HEK293 (cell line): ENCODE measurements at regions not wholly inside any gene's neighbourhood (a gene's known extent, or its start where the extent isn't known, plus 50 kb on each side); places are given as distances from the start of the nearest gene placed in this dataset.

ENCODE experiments used
- CTCF ChIA-PET: fragments of 350-600 bp; formaldehyde crosslinking; extraction: SDS; loops from one replicate; lab custom pipeline; 2021; ENCODE audit warnings: antibody characterized with exemption; lab: Yijun Ruan, JAX
- POLR2A ChIA-PET: fragments of 300-600 bp; formaldehyde crosslinking; extraction: SDS; loops from one replicate; lab custom pipeline; 2020; ENCODE audit warnings: antibody characterized with exemption, inconsistent platforms; lab: Yijun Ruan, JAX
- H3K27ac ChIP-seq: fragments of 200-500 bp; sonication (Bioruptor generic); 2 replicates; pipeline ENCODE4 v1.5.1; 2014; ENCODE audit warnings: low read depth, low read length, control low read depth, inconsistent platforms; ENCODE audit errors: extremely low read depth
- H3K36me3 ChIP-seq, 2 experiments: fragments of 200-500 bp in 1 of 2; sonication (Bioruptor generic) in 1 of 2; 1 replicate in 1 of 2; 2 replicates in 1 of 2; pipeline ENCODE4 v1.5.1; 2014 to 2017; ENCODE audit warnings: inconsistent platforms in 2 of 2, low read length in 2 of 2; ENCODE audit not compliant: control insufficient read depth in 2 of 2, insufficient read depth in 1 of 2
- H3K4me1 ChIP-seq: fragments of 200-500 bp; sonication (Bioruptor generic); 2 replicates; pipeline ENCODE4 v1.5.1; 2014; ENCODE audit warnings: mild to moderate bottlenecking, low read length, inconsistent platforms; ENCODE audit not compliant: control insufficient read depth, insufficient read depth
- H3K4me3 ChIP-seq: 2 replicates; pipeline ENCODE4 v1.5.1; 2011; ENCODE audit warnings: low read depth, mild to moderate bottlenecking, control low read depth, low read length, moderate library complexity
- H3K9me3 ChIP-seq: fragments of 200-500 bp; sonication (Bioruptor generic); 2 replicates; pipeline ENCODE4 v1.5.1; 2014; ENCODE audit warnings: low read depth, low read length, inconsistent platforms; ENCODE audit not compliant: control insufficient read depth, insufficient read depth
- BCL6B ChIP-seq: fragments of 450-650 bp; formaldehyde crosslinking; IDR thresholded peaks from 2 replicates; pipeline ENCODE4 v1.5.1; 2017; ENCODE audit warnings: missing biosample characterization, missing genetic modification characterization
- GLI4 ChIP-seq: fragments of 450-650 bp; formaldehyde crosslinking; IDR thresholded peaks from 2 replicates; pipeline ENCODE4 v1.5.1; 2016; ENCODE audit warnings: missing biosample characterization, missing genetic modification characterization
- HIC1 ChIP-seq: fragments of 450-650 bp; formaldehyde crosslinking; IDR thresholded peaks from 2 replicates; pipeline ENCODE4 v1.5.1; 2016; ENCODE audit warnings: missing biosample characterization, missing genetic modification characterization
- OVOL3 ChIP-seq: fragments of 450-650 bp; formaldehyde crosslinking; IDR thresholded peaks from 2 replicates; pipeline ENCODE4 v1.5.1; 2016; ENCODE audit warnings: missing biosample characterization, missing genetic modification characterization
- SALL2 ChIP-seq: fragments of 450-650 bp; formaldehyde crosslinking; IDR thresholded peaks from 2 replicates; pipeline ENCODE4 v1.5.0; 2017; ENCODE audit warnings: missing biosample characterization, mild to moderate bottlenecking, missing genetic modification characterization, borderline replicate concordance
- YY2 ChIP-seq: fragments of 450-650 bp; formaldehyde crosslinking; IDR thresholded peaks from 2 replicates; pipeline ENCODE4 v1.5.1; 2016; ENCODE audit warnings: missing biosample characterization, missing genetic modification characterization
- ZFP3 ChIP-seq: fragments of 450-650 bp; formaldehyde crosslinking; IDR thresholded peaks from 2 replicates; pipeline ENCODE4 v1.5.1; 2016; ENCODE audit warnings: low read depth, missing biosample characterization, missing genetic modification characterization
- ZIC2 ChIP-seq: fragments of 450-650 bp; formaldehyde crosslinking; IDR thresholded peaks from 2 replicates; pipeline ENCODE4 v1.5.1; 2016; ENCODE audit warnings: missing biosample characterization, missing genetic modification characterization
- ZNF112 ChIP-seq: fragments of 450-650 bp; formaldehyde crosslinking; IDR thresholded peaks from 2 replicates; pipeline ENCODE4 v1.5.0; 2017; ENCODE audit warnings: missing biosample characterization, missing genetic modification characterization
- ZNF121 ChIP-seq: fragments of 450-650 bp; formaldehyde crosslinking; IDR thresholded peaks from 2 replicates; pipeline ENCODE4 v1.5.1; 2016; ENCODE audit warnings: missing biosample characterization, missing genetic modification characterization
- ZNF133 ChIP-seq: fragments of 450-650 bp; formaldehyde crosslinking; IDR thresholded peaks from 2 replicates; pipeline ENCODE4 v1.5.1; 2016; ENCODE audit warnings: missing biosample characterization, missing genetic modification characterization
- ZNF140 ChIP-seq: fragments of 450-650 bp; formaldehyde crosslinking; IDR thresholded peaks from 2 replicates; pipeline ENCODE4 v1.5.1; 2016; ENCODE audit warnings: missing biosample characterization, missing genetic modification characterization
- ZNF266 ChIP-seq: fragments of 450-650 bp; formaldehyde crosslinking; IDR thresholded peaks from 2 replicates; pipeline ENCODE4 v1.5.1; 2016; ENCODE audit warnings: missing biosample characterization, missing genetic modification characterization, low read depth
- ZNF354C ChIP-seq: fragments of 450-650 bp; formaldehyde crosslinking; IDR thresholded peaks from 2 replicates; pipeline ENCODE4 v1.5.1; 2016; ENCODE audit warnings: missing biosample characterization, missing genetic modification characterization, low read depth, borderline replicate concordance
- ZNF398 ChIP-seq: fragments of 450-650 bp; formaldehyde crosslinking; IDR thresholded peaks from 2 replicates; pipeline ENCODE4 v1.5.1; 2017; ENCODE audit warnings: missing biosample characterization, missing genetic modification characterization
- ZNF48 ChIP-seq: fragments of 450-650 bp; formaldehyde crosslinking; IDR thresholded peaks from 2 replicates; pipeline ENCODE4 v1.5.1; 2016; ENCODE audit warnings: missing biosample characterization, missing genetic modification characterization
- ZNF501 ChIP-seq: fragments of 450-650 bp; formaldehyde crosslinking; IDR thresholded peaks from 2 replicates; pipeline ENCODE4 v1.5.1; 2016; ENCODE audit warnings: missing biosample characterization, missing genetic modification characterization
- ZNF544 ChIP-seq: fragments of 450-650 bp; formaldehyde crosslinking; IDR thresholded peaks from 2 replicates; pipeline ENCODE4 v1.5.0; 2017; ENCODE audit warnings: missing biosample characterization, missing genetic modification characterization
- ZNF626 ChIP-seq: fragments of 450-650 bp; sonication (Bioruptor Pico); formaldehyde crosslinking; IDR thresholded peaks from 2 replicates; pipeline ENCODE4 v1.5.1; 2018; ENCODE audit warnings: missing biosample characterization, missing genetic modification characterization, inconsistent platforms
- ZNF692 ChIP-seq: fragments of 450-650 bp; formaldehyde crosslinking; IDR thresholded peaks from 2 replicates; pipeline ENCODE4 v1.5.1; 2016; ENCODE audit warnings: missing biosample characterization, missing genetic modification characterization
- ZNF776 ChIP-seq: fragments of 450-650 bp; formaldehyde crosslinking; IDR thresholded peaks from 2 replicates; pipeline ENCODE4 v1.5.0; 2017; ENCODE audit warnings: missing biosample characterization, missing genetic modification characterization, borderline replicate concordance
- ZNF830 ChIP-seq: fragments of 450-650 bp; IDR thresholded peaks from 2 replicates; pipeline ENCODE4 v1.5.0; 2018; ENCODE audit warnings: missing biosample characterization, missing genetic modification characterization, low read depth, mild to moderate bottlenecking, moderate library complexity

- ChIA-PET POLR2A (no interaction called here), CTCF (no interaction called here)
- H3K27ac ChIP-seq, result no peak overlapping the region
- H3K4me3 ChIP-seq, result no peak overlapping the region
- no peaks in the 10 kb centered on the region for H3K9me3 ChIP-seq
- TF ChIP-seq YY2 (no peak), ZNF133 (tag by site-specific recombination) (no peak), ZNF140 (tag by site-specific recombination) (no peak), OVOL3 (tag by site-specific recombination) (no peak), ZIC2 (tag by site-specific recombination) (no peak), ZNF544 (tag by site-specific recombination) (no peak), BCL6B (tag by site-specific recombination) (no peak), ZNF776 (tag by site-specific recombination) (no peak), ZNF501 (tag by site-specific recombination) (no peak), ZNF48 (no peak), SALL2 (tag by site-specific recombination) (no peak), ZNF266 (no peak), ZNF626 (tag by site-specific recombination) (no peak), ZNF830 (no peak), ZFP3 (tag by site-specific recombination) (no peak), GLI4 (tag by site-specific recombination) (no peak)
- no peaks in the 10 kb centered on the region for H3K36me3 ChIP-seq
- H3K4me1 ChIP-seq, result no peaks in the 10 kb centered on the region
Measured at GRCh38 chr2:142769761-142770160, 107.7 kb upstream of the KYNU start.

- ChIA-PET POLR2A (no interaction called here), CTCF (no interaction called here)
- H3K36me3 ChIP-seq, result no peaks in the 10 kb centered on the region
- no peaks in the 10 kb centered on the region for H3K4me1 ChIP-seq
- H3K27ac ChIP-seq, result no peak overlapping the region
- no peaks in the 10 kb centered on the region for H3K9me3 ChIP-seq
- no peak overlapping the region for H3K4me3 ChIP-seq
- TF ChIP-seq HIC1 (tag by site-specific recombination) (no peak), ZNF398 (tag by site-specific recombination) (no peak), ZNF354C (tag by site-specific recombination) (no peak), ZNF121 (no peak), ZNF692 (tag by site-specific recombination) (no peak), ZNF112 (tag by site-specific recombination) (no peak)
- TF ChIP-seq, all 188 proteins: peak for 0
Measured at GRCh38 chr2:142767847-142768246, 109.6 kb upstream of the KYNU start.
